Right lobe of liver (tissue), 6 donors: ENCODE measurements at regions not wholly inside any gene's neighbourhood (a gene's known extent, or its start where the extent isn't known, plus 50 kb on each side); places are given as distances from the start of the nearest gene placed in this dataset.

ENCODE experiments used
- ATAC-seq, 4 donors: fragments of 200-7000 bp; cut with Tn5 transposase; one replicate each; pipeline ENCODE4 v1.9.1; 2020; ENCODE audit warnings: mild to moderate bottlenecking in 4 of 4, moderate library complexity in 4 of 4
- DNase-seq, 3 donors: peaks; one replicate each; pipeline ENCODE4 v3.0.0-alpha.2; 2020
- H3K27ac ChIP-seq, 3 donors: fragments of 200-600 bp; one replicate each; pipeline ENCODE4 v1.8.0; 2022
- H3K27me3 ChIP-seq, 2 donors: fragments of 200-600 bp; one replicate each; pipeline ENCODE4 v1.8.0; 2022
- H3K36me3 ChIP-seq, 4 donors: fragments of 200-600 bp; sonication (generic) in 1 of 4; one replicate each; pipeline versions ENCODE4 v1.5.1 to v1.8.0; 2017 to 2022; ENCODE audit warnings: control low read depth in 1 of 4
- H3K4me1 ChIP-seq, 4 donors: fragments of 200-600 bp; sonication (generic) in 1 of 4; one replicate each; pipeline versions ENCODE4 v1.5.1 to v1.8.0; 2017 to 2022; ENCODE audit warnings: control low read depth in 1 of 4
- H3K4me3 ChIP-seq, 3 donors: fragments of 200-600 bp; one replicate each; pipeline ENCODE4 v1.8.0; 2022
- H3K9me3 ChIP-seq, 4 donors: fragments of 200-600 bp; sonication (generic) in 1 of 4; one replicate each; pipeline versions ENCODE4 v1.5.1 to v1.8.0; 2017 to 2022; ENCODE audit warnings: control low read depth in 1 of 4
- POLR2A ChIP-seq: fragments of 450-650 bp; IDR thresholded peaks from one replicate; pipeline ENCODE4 v1.6.1; 2017; ENCODE audit warnings: antibody characterized with exemption, mild to moderate bottlenecking
- WGBS: methylation state at CpG from one replicate; pipeline ENCODE4 v1.1.6; 2018; ENCODE audit warnings: low coverage, low lambda C conversion rate; ENCODE audit not compliant: insufficient coverage; ENCODE audit errors: missing lambda C conversion rate; 5-methylcytosine and 5-hydroxymethylcytosine counted together
- intact Hi-C, 2 donors: fragments of 100-400 bp; cut with DNase I; formaldehyde crosslinking; loops; one replicate each; pipeline versions ENCODE4 v1.11.2 to v1.14.1; 2022
- TF ChIP-seq, protein P1 (sequence below), 4 donors: fragments of 200-600 bp in 3 of 4; fragments of 450-650 bp in 1 of 4; IDR thresholded peaks; one replicate each; pipeline versions ENCODE4 v1.5.1 to v1.8.0; 2016 to 2022; ENCODE audit warnings: antibody characterized with exemption in 4 of 4, mild to moderate bottlenecking in 2 of 4
- donor health status: DM: no; HTN: yes; CAD: no.
- donor health status: DM: no; HTN: no; CAD: no.
- donor health status: DM: no; HTN: no; CAD: no.
- donor health status: DM: no; HTN: yes; CAD: no.
- donor health status: DM: no; HTN: yes; CAD: no.

- 58% methylated on average over 9 of the region's 9 CpGs for WGBS
- TF ChIP-seq, protein P1, sequence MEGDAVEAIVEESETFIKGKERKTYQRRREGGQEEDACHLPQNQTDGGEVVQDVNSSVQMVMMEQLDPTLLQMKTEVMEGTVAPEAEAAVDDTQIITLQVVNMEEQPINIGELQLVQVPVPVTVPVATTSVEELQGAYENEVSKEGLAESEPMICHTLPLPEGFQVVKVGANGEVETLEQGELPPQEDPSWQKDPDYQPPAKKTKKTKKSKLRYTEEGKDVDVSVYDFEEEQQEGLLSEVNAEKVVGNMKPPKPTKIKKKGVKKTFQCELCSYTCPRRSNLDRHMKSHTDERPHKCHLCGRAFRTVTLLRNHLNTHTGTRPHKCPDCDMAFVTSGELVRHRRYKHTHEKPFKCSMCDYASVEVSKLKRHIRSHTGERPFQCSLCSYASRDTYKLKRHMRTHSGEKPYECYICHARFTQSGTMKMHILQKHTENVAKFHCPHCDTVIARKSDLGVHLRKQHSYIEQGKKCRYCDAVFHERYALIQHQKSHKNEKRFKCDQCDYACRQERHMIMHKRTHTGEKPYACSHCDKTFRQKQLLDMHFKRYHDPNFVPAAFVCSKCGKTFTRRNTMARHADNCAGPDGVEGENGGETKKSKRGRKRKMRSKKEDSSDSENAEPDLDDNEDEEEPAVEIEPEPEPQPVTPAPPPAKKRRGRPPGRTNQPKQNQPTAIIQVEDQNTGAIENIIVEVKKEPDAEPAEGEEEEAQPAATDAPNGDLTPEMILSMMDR (IDR thresholded peaks at IDR 0.05) = no peak
- no peak for ATAC-seq
- intact Hi-C loops = no loop called here
- no peak overlapping the region for H3K4me3 ChIP-seq
- H3K36me3 ChIP-seq = no peaks in the 10 kb centered on the region
- no peak for DNase-seq
- H3K27me3 ChIP-seq = no peaks in the 10 kb centered on the region
- no peaks in the 10 kb centered on the region for H3K4me1 ChIP-seq
- no peaks in the 10 kb centered on the region for H3K9me3 ChIP-seq
- H3K27ac ChIP-seq = no peak overlapping the region
These were observed 476.6 kb downstream of the ZNF536 start for GRCh38 chr19:30848636-30849425.

- no peak overlapping the region for H3K4me3 ChIP-seq
- no peaks in the 10 kb centered on the region for H3K36me3 ChIP-seq
- 77% methylated on average over 12 of the region's 13 CpGs for WGBS
- H3K27ac ChIP-seq = no peak overlapping the region
- no peak for ATAC-seq
- no peaks in the 10 kb centered on the region for H3K4me1 ChIP-seq
- no peak for TF ChIP-seq POLR2A
- TF ChIP-seq, protein P1 (IDR thresholded peaks at IDR 0.05) = no peak
- DNase-seq = no peak
- no peaks in the 10 kb centered on the region for H3K9me3 ChIP-seq
- intact Hi-C loops = no loop called here
- H3K27me3 ChIP-seq = no peaks in the 10 kb centered on the region
These were observed 473.9 kb downstream of the ZNF536 start for GRCh38 chr19:30846102-30846501.

DNA sequence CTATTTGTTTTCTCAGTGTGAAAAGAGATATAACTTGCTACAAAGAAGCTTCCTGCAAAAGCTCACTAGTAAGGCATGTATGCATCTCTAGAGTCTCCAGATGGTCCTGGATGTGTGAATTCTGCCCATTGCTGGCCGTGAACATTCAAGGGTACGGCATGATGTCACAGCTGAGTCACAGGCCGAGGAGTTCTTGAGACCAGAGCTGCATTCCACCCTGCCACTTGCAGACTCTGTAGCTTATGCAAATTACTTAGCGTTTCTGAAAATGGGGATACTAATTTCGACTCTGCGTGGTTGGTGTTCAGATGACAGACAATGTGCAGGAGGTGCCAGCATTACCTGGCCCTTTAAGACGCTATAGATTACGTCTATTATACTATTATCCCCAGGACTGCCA lies 470.7 kb downstream of the ZNF536 start:
- whole genome bisulfite sequencing = 81% methylated on average over 8 of the region's 8 CpGs
- DNase-seq = no peak
- H3K36me3 ChIP-seq = no peaks in the 10 kb centered on the region
- no peak overlapping the region for H3K4me3 ChIP-seq
- no peak for ATAC-seq
- H3K4me1 ChIP-seq = no peaks in the 10 kb centered on the region
- intact Hi-C loops = no loop called here
- no peaks in the 10 kb centered on the region for H3K27me3 ChIP-seq
- TF ChIP-seq, protein P1 (IDR thresholded peaks at IDR 0.05) = no peak
- no peak for TF ChIP-seq POLR2A
- H3K9me3 ChIP-seq = no peaks in the 10 kb centered on the region
- no peak overlapping the region for H3K27ac ChIP-seq

DNA sequence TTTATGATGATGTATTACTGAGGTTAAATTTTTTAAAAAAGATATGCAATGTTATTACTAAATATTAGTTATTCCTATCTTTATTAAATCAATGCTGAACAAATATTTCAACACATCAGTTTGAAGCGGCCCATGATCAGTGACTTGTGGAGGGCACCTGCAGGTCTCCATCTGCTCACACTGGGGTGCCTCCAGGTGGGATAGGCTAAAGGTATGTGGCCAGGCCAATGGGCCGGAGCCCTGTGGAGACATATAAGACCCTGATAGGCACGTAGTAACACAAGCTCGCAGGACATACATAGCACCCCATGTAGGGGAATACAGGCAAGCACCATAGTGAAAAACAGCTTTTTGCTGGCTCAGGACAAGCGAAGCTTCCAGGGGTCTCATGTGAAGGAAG lies 469.8 kb downstream of the ZNF536 start:
- Histone ChIP-seq H3K27ac (no peak overlapping the region), H3K27me3 (no peaks in the 10 kb centered on the region), H3K9me3 (no peaks in the 10 kb centered on the region), H3K4me1 (no peaks in the 10 kb centered on the region), H3K4me3 (no peak overlapping the region), H3K36me3 (no peaks in the 10 kb centered on the region)
- ATAC-seq = no peak
- DNase-seq = no peak
- 17% methylated on average over 1 of the region's 5 CpGs for WGBS
- intact Hi-C loops = no loop called here
- no peak for TF ChIP-seq POLR2A
- TF ChIP-seq, protein P1 (IDR thresholded peaks at IDR 0.05) = no peak
